NB4 (cell line): ENCODE measurements at regions not wholly inside any gene's neighbourhood (a gene's known extent, or its start where the extent isn't known, plus 50 kb on each side); places are given as distances from the start of the nearest gene placed in this dataset.

ENCODE experiments used
- MAX ChIP-seq: IDR thresholded peaks from 2 replicates; pipeline ENCODE4 v1.6.1; 2011; ENCODE audit warnings: low read depth, low read length
- POLR2A ChIP-seq: IDR thresholded peaks from 2 replicates; pipeline ENCODE4 v1.6.1; 2011; ENCODE audit warnings: mild to moderate bottlenecking; ENCODE audit not compliant: insufficient read length; ENCODE audit errors: extremely low read depth

- TF ChIP-seq POLR2A (no peak), MAX (no peak)
These were observed 123.7 kb upstream of the EEPD1 start for GRCh38 chr7:36029311-36029710.
